Coronary artery (tissue), 2 donors: ENCODE measurements at regions not wholly inside any gene's neighbourhood (a gene's known extent, or its start where the extent isn't known, plus 50 kb on each side); places are given as distances from the start of the nearest gene placed in this dataset.

ENCODE experiments used
- DNase-seq: peaks from one replicate; pipeline ENCODE4 v3.0.0-alpha.2; 2017; ENCODE audit warnings: low spot score
- H3K27ac ChIP-seq, 2 donors: fragments of 200-600 bp; sonication (generic); one replicate each; pipeline ENCODE4 v1.5.1; 2016 to 2019
- H3K4me3 ChIP-seq: fragments of 200-600 bp; sonication (generic); 2 replicates; pipeline ENCODE4 v1.5.1; 2016; ENCODE audit warnings: mild to moderate bottlenecking, moderate library complexity
- TF ChIP-seq, protein P1 (sequence below): fragments of 200-600 bp; sonication (generic); IDR thresholded peaks from one replicate; pipeline ENCODE4 v1.5.1; 2019; ENCODE audit warnings: antibody characterized with exemption

DNA sequence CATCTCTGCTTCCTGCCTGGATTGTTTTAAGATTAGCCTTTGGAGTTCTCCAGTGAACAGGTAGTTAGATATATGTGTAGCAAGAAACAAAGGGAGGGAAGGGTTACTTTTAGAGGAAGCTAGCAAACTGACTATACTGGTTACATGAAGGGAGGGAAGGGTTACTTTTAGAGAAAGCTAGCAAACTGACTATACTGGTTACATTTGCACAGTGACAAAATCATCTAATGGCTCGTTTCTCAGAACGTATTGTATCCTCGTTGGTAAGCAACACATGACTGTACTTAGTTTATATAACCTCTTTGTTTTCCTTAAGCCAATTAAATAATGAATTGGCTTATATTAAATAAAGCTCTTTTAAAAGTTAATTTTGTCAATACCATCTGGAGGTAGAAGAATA lies 540.9 kb downstream of the EPM2A start:
- H3K4me3 ChIP-seq, result no peak overlapping the region
- TF ChIP-seq, protein P1, sequence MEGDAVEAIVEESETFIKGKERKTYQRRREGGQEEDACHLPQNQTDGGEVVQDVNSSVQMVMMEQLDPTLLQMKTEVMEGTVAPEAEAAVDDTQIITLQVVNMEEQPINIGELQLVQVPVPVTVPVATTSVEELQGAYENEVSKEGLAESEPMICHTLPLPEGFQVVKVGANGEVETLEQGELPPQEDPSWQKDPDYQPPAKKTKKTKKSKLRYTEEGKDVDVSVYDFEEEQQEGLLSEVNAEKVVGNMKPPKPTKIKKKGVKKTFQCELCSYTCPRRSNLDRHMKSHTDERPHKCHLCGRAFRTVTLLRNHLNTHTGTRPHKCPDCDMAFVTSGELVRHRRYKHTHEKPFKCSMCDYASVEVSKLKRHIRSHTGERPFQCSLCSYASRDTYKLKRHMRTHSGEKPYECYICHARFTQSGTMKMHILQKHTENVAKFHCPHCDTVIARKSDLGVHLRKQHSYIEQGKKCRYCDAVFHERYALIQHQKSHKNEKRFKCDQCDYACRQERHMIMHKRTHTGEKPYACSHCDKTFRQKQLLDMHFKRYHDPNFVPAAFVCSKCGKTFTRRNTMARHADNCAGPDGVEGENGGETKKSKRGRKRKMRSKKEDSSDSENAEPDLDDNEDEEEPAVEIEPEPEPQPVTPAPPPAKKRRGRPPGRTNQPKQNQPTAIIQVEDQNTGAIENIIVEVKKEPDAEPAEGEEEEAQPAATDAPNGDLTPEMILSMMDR, result no peak
- no peak for DNase-seq
- no peak overlapping the region for H3K27ac ChIP-seq

DNA sequence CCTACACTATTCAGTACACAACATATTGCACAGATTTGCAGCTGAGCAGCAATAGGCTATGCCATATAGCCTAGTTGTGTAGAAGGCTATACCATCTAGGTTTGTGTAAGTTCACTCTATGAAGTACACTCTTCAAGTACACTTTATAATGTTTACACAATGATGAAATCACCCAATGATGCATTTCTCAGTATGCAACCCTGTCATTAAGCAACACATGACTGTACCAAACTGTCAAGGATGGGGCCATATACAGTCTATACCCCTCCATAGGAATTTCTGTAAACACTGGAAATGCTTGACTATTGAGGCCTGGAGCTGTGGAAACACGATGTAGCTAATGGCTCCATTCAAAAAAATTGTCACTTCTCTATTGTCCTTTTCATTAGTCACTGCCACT lies 535.4 kb downstream of the EPM2A start:
- DNase-seq, result no peak
- Histone ChIP-seq H3K27ac (no peak overlapping the region), H3K4me3 (no peak overlapping the region)
- TF ChIP-seq, protein P1, result no peak

DNA sequence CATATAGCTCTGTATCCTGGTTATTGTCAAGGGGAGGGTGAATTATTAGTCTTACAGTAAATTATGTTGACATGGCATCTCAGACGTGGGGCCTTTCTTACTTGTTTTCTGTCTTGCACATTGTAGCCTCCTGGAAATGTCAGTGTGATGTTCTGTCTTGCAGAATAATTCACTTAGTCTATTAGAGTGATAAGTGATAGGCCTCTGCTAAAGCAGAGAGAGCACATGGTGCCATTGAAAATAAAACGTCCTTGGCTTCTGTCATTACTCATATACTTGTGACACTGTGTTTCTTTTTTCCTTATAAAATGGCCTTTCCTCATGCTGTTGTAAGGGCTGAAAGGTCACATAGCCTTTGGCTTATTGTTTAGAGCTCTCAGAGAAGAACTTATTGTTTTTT lies 531.0 kb downstream of the EPM2A start:
- no peak for DNase-seq
- Histone ChIP-seq H3K4me3 (no peak overlapping the region), H3K27ac (no peak overlapping the region)
- TF ChIP-seq, protein P1, result no peak

DNA sequence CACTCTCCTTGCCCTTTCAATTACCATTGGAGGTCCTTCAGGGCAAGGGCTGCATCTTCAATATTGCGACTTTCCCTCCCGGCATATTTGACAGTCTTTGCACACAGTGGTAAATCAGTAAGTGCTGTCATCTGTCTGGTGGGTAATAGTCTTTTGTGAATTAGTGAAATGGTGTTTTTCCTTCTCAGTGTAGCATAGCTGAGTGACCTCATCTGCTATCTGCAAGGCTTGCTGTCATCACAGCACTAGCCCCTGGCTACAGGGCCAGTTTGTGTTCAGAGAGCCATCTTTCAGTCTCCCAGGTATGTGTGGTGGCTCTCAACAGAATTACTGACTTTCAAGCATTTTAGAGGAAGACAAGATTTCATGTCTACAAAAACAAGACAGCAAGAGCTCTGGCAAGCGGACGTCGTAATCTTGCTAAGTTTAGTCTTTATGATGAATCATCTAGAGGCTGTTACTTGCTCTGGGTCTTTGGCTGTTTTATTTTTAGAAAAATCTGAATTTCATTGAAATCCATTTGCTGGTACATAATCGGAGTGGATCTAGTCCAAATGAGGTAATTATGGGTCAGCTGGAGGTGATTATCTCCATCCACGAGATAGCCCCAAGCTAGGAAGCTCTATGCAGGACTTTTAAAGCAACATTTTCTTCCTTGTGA lies 528.9 kb downstream of the EPM2A start:
- Histone ChIP-seq H3K27ac (no peak overlapping the region), H3K4me3 (peak overlapping the region; percentile 13)
- TF ChIP-seq, protein P1, result no peak
- DNase-seq, result no peak

DNA sequence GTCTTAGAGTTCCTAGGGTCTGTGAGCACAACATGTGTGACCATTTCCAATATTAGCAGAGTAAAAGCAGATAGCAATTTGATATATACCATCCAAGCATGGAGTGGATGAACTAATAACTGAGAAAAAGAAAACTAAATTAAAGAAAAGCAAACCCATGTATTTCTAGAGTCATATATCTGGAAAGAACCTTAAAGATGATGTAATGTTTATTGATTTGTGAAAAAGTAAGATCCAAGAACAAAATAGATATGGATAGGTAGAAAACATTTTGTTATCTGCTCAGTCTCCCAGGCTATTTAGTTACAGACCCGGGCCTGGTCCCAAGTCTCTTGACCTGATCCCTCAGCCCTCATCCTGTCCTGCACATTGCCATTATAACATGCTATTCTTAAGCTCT lies 526.8 kb downstream of the EPM2A start:
- H3K4me3 ChIP-seq, result no peak overlapping the region
- DNase-seq, result no peak
- TF ChIP-seq, protein P1, result no peak
- H3K27ac ChIP-seq, result no peak overlapping the region

DNA sequence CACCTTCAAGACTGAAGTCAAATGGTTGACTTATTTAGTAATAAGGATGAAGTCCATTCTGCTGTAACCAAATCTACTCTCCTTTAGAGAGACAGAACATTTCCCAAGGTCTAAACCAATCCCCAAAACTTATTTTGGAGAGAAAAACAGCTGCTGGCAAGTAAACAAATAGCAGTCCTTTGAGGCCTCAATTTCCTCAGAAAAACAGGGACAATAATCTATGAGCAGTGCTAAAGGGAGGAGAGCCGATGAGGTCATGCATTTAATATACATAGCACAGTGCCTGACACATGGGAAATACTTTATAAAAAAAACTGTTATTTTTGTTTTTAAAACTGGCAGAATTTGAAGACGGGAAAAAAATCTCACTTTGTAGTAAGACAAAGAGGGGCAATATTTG lies 526.0 kb downstream of the EPM2A start:
- Histone ChIP-seq H3K27ac (no peak overlapping the region), H3K4me3 (no peak overlapping the region)
- no peak for DNase-seq
- TF ChIP-seq, protein P1, result no peak

DNA sequence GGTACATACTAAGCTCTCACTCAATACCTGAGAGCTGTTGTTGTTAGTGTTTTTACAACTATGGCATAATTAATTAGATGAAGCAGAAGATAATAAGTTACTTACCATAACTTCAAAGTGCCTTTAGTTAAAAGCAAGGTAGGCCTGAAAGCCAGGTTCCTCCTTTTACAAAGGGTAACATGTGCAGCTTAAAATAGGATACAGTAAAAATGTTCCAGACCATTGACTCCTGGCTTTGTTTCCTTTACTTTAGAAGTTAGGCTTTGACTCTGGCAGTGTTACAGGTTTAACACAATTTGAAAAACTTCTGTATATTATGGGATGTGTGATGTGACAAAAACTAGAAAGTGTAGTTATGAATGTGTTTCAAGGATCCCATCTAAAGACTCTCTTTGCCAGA lies 522.5 kb downstream of the EPM2A start:
- no peak overlapping the region for H3K4me3 ChIP-seq
- no peak for DNase-seq
- TF ChIP-seq, protein P1, result no peak
- H3K27ac ChIP-seq, result no peak overlapping the region
